Right lobe of liver (tissue), 6 donors: ENCODE measurements at regions not wholly inside any gene's neighbourhood (a gene's known extent, or its start where the extent isn't known, plus 50 kb on each side); places are given as distances from the start of the nearest gene placed in this dataset.

ENCODE experiments used
- ATAC-seq, 4 donors: fragments of 200-7000 bp; cut with Tn5 transposase; one replicate each; pipeline ENCODE4 v1.9.1; 2020; ENCODE audit warnings: mild to moderate bottlenecking in 4 of 4, moderate library complexity in 4 of 4
- DNase-seq, 3 donors: peaks; one replicate each; pipeline ENCODE4 v3.0.0-alpha.2; 2020
- H3K27ac ChIP-seq, 3 donors: fragments of 200-600 bp; one replicate each; pipeline ENCODE4 v1.8.0; 2022
- H3K27me3 ChIP-seq, 2 donors: fragments of 200-600 bp; one replicate each; pipeline ENCODE4 v1.8.0; 2022
- H3K36me3 ChIP-seq, 4 donors: fragments of 200-600 bp; sonication (generic) in 1 of 4; one replicate each; pipeline versions ENCODE4 v1.5.1 to v1.8.0; 2017 to 2022; ENCODE audit warnings: control low read depth in 1 of 4
- H3K4me1 ChIP-seq, 4 donors: fragments of 200-600 bp; sonication (generic) in 1 of 4; one replicate each; pipeline versions ENCODE4 v1.5.1 to v1.8.0; 2017 to 2022; ENCODE audit warnings: control low read depth in 1 of 4
- H3K4me3 ChIP-seq, 3 donors: fragments of 200-600 bp; one replicate each; pipeline ENCODE4 v1.8.0; 2022
- H3K9me3 ChIP-seq, 4 donors: fragments of 200-600 bp; sonication (generic) in 1 of 4; one replicate each; pipeline versions ENCODE4 v1.5.1 to v1.8.0; 2017 to 2022; ENCODE audit warnings: control low read depth in 1 of 4
- CTCF ChIP-seq, 4 donors: fragments of 200-600 bp in 3 of 4; fragments of 450-650 bp in 1 of 4; IDR thresholded peaks; one replicate each; pipeline versions ENCODE4 v1.5.1 to v1.8.0; 2016 to 2022; ENCODE audit warnings: antibody characterized with exemption in 4 of 4, mild to moderate bottlenecking in 2 of 4
- POLR2A ChIP-seq: fragments of 450-650 bp; IDR thresholded peaks from one replicate; pipeline ENCODE4 v1.6.1; 2017; ENCODE audit warnings: antibody characterized with exemption, mild to moderate bottlenecking
- WGBS: methylation state at CpG from one replicate; pipeline ENCODE4 v1.1.6; 2018; ENCODE audit warnings: low coverage, low lambda C conversion rate; ENCODE audit not compliant: insufficient coverage; ENCODE audit errors: missing lambda C conversion rate; 5-methylcytosine and 5-hydroxymethylcytosine counted together
- intact Hi-C, 2 donors: fragments of 100-400 bp; cut with DNase I; formaldehyde crosslinking; loops; one replicate each; pipeline versions ENCODE4 v1.11.2 to v1.14.1; 2022
- donor health status: DM: no; HTN: yes; CAD: no.
- donor health status: DM: no; HTN: no; CAD: no.
- donor health status: DM: no; HTN: no; CAD: no.
- donor health status: DM: no; HTN: yes; CAD: no.
- donor health status: DM: no; HTN: yes; CAD: no.

GRCh38 chr6:98514073-98514720, 320.2 kb upstream of the POU3F2 start:
- DNase-seq (no peak), ATAC-seq (no peak)
- Histone ChIP-seq H3K27ac (no peak overlapping the region), H3K27me3 (no peaks in the 10 kb centered on the region), H3K4me3 (no peak overlapping the region), H3K9me3 (no peaks in the 10 kb centered on the region), H3K36me3 (no peaks in the 10 kb centered on the region), H3K4me1 (no peaks in the 10 kb centered on the region)
- 47% methylated on average over 2 of the region's 2 CpGs for WGBS
- TF ChIP-seq POLR2A, result no peak
- TF ChIP-seq CTCF (IDR thresholded peaks at IDR 0.05), result no peak
- intact Hi-C loops, result no loop called here

GRCh38 chr6:98514796-98515195, 319.6 kb upstream of the POU3F2 start:
- DNase-seq, result no peak
- intact Hi-C loops, result no loop called here
- no peak overlapping the region for H3K27ac ChIP-seq
- ATAC-seq, result no peak
- H3K4me3 ChIP-seq, result no peak overlapping the region
- no peaks in the 10 kb centered on the region for H3K27me3 ChIP-seq
- TF ChIP-seq POLR2A, result no peak
- TF ChIP-seq CTCF (IDR thresholded peaks at IDR 0.05), result no peak
- no peaks in the 10 kb centered on the region for H3K36me3 ChIP-seq
- no peaks in the 10 kb centered on the region for H3K9me3 ChIP-seq
- WGBS, result 64% methylated on average over 1 of the region's 1 CpG
- no peaks in the 10 kb centered on the region for H3K4me1 ChIP-seq

GRCh38 chr6:98516206-98516605, 318.2 kb upstream of the POU3F2 start:
- H3K27me3 ChIP-seq, result no peaks in the 10 kb centered on the region
- H3K4me3 ChIP-seq, result no peak overlapping the region
- H3K4me1 ChIP-seq, result no peaks in the 10 kb centered on the region
- no peaks in the 10 kb centered on the region for H3K36me3 ChIP-seq
- H3K27ac ChIP-seq, result no peak overlapping the region
- H3K9me3 ChIP-seq, result no peaks in the 10 kb centered on the region
- ATAC-seq (no peak), DNase-seq (no peak)
- intact Hi-C loops, result no loop called here
- TF ChIP-seq CTCF (IDR thresholded peaks at IDR 0.05) (no peak), POLR2A (no peak)
- WGBS, result 43% methylated on average over 2 of the region's 2 CpGs

GRCh38 chr6:98516866-98517265, 317.5 kb upstream of the POU3F2 start:
- no peak for DNase-seq
- H3K9me3 ChIP-seq, result no peaks in the 10 kb centered on the region
- TF ChIP-seq POLR2A (no peak), CTCF (IDR thresholded peaks at IDR 0.05) (no peak)
- 31% methylated on average over 4 of the region's 4 CpGs for WGBS
- H3K27ac ChIP-seq, result no peak overlapping the region
- H3K27me3 ChIP-seq, result no peaks in the 10 kb centered on the region
- ATAC-seq, result no peak
- no peaks in the 10 kb centered on the region for H3K36me3 ChIP-seq
- intact Hi-C loops, result no loop called here
- H3K4me1 ChIP-seq, result no peaks in the 10 kb centered on the region
- no peak overlapping the region for H3K4me3 ChIP-seq

- intact Hi-C loops, result no loop called here
- TF ChIP-seq CTCF (IDR thresholded peaks at IDR 0.05), result no peak
- 10% methylated on average over 3 of the region's 3 CpGs for WGBS
- DNase-seq, result no peak
- H3K27ac ChIP-seq, result no peak overlapping the region
- no peak overlapping the region for H3K4me3 ChIP-seq
- ATAC-seq, result no peak
- no peaks in the 10 kb centered on the region for H3K4me1 ChIP-seq
- H3K27me3 ChIP-seq, result no peaks in the 10 kb centered on the region
- no peaks in the 10 kb centered on the region for H3K9me3 ChIP-seq
- no peaks in the 10 kb centered on the region for H3K36me3 ChIP-seq
Measured at GRCh38 chr6:98525860-98526259, 308.5 kb upstream of the POU3F2 start.
